MV-4-11 (cell line): ENCODE measurements at regions not wholly inside any gene's neighbourhood (a gene's known extent, or its start where the extent isn't known, plus 50 kb on each side); places are given as distances from the start of the nearest gene placed in this dataset.

Experiments
- DNase-seq: peaks from one replicate; lab custom pipeline; 2025; lab: John Stamatoyannopoulos, UW

DNA sequence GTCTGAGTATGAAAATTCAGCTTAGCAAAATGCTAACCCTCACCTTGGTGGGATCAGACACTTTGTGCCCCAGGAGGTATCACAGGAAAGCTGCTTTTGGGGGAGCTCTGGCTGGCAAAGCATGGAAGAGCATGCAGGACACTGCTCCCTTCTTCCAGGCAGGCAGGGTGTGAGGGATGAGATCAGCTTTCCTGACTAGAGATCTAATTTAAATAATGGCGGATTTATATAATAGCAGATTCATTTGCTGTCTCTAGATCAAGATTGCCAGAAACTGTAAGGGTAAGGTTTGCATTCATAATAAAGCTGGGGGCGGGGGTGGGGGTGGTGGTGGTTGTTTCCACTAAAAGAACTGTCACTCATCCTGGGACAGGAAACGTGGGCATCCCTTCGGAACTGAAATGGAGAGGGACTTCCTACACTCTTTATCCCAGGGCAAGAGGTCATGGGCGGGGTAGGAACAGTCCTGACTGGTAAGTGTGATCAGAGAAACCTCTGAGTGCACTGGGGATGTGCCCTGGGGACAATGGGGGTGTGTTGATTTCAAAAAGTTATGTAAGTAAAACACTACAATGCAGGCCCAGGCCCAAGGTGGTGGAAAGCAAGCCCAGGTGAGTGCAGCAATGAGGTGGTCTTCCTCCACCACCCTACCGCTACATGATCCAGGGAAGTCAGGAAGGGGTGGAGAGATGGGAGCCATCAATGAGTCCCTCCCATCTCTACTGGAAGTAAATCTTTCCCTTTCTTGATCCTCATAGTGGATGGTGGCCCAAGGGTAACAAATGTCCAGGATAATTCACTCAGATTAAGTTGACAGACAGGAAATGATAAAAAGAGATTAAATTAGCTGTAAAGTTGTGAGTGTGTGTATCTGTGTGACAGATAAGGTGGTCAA, 171.4 kb upstream of the SERPINE2 start:
- DNase-seq: no peak

DNA sequence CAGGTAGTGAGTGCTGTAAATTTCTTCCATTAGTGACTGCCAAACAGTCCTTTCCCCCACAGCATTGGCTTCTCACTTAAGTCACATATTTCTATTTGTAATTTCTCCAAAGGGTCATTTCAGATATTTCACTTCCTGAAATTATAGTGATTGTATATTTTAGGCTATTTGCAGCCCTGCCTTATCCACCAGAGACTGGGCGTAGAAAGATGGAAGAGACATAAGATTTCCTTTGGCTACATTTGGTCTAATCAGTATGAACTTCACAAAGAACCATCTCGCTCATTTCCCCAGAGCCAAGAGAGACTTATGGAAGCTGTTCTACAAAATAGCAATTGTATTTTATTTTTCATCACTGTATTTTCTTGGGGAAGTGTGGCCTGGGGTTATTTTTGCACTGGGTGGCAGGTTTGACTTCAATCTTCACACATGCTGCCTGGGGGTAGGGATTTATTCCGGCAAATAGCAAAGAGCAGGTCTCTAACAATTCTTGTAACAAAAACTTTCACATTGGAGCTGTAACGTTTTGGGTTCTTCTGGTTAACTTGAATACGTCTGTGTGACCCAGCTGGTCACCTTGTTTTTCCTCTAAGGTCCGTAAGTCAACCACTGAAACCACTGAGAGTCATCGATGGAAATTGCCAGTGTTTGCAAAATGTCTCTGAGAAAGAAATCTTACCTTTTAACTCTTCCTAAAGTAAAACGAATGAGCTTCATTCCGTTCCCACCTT, 170.6 kb upstream of the SERPINE2 start:
- no peak for DNase-seq

DNA sequence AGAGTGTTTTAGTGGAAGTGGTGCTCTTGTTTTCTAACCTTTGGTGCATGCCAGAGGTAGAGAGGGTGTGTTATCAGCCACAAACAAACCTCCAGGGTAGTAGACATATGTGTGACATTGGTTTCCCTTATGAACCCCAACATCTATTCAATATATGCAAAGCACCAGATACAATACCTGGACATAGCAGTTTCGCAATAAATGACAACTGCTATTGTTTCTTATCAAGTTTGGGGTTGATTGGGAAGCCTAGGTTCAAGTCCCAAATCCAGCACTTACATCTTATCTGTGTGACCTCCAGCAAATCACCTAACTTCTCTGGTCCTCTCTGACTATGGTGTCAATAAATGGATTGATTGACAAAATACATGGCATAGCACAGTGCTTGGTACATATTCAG, 169.4 kb upstream of the SERPINE2 start:
- DNase-seq: no peak

DNA sequence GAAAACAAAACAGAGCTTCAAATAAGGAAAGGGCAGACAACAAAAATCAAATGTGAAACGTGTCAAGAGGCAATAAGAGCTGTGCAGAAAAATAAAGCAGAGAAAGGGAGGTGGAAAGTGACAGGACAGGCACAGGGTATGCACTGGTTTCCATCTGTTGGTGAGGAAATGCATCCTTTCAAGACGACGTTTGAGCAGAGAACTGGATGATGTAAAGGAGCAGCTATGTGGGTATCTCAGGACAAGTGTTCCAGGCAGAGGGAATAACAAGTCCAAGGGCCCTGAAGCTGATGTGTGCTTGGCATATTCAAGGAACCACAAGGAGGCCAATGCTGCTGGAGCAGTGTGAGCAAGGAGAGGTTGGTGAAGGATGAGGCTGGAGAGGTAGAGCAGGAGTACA, 168.9 kb upstream of the SERPINE2 start:
- no peak for DNase-seq

DNA sequence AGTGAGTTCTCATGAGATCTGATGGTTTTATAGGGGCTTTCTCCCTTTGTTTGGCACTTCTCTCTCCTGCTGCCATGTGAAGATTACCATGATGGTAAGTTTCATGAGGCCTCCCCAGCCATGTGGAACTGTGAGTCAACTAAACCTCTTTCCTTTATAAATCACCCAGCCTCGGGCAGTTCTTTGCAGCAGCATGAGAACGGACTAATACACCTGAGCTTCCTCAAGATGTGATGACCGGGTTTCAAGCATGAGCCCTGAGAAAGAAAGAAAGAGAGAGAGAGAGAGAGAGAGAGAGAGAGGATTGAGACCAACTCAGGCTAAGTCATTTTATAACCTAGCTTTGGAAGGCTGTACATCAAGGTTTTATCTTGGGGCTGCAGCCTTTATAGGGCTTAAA, 167.7 kb upstream of the SERPINE2 start:
- no peak for DNase-seq

DNA sequence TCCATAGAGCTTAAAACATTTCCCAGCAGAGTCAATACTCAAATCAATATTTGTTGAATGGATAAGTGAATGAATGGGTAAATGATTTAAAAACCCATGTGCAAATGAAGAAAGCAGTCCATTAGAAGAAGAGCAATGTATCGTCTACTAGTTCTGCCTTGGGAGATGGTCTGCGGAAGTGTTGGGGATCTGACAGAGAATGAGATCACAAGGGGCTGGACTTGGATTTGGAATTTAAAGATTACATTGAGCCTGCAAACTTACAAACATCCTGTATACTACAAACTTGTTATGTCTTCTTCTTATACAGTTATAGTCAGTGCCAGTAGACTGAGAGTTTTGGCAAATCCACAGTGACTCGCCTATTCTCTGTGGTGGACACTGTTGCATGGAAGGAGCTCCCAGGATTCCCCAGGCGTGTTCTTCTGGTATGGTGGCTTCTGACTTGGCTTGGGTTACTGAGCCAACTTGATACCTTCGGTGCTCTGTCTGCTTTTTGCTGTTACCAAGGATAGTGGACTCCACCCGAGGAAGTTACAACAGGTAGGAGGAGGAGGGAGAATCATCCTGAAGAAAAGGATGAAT, 163.3 kb upstream of the SERPINE2 start:
- DNase-seq: no peak

DNA sequence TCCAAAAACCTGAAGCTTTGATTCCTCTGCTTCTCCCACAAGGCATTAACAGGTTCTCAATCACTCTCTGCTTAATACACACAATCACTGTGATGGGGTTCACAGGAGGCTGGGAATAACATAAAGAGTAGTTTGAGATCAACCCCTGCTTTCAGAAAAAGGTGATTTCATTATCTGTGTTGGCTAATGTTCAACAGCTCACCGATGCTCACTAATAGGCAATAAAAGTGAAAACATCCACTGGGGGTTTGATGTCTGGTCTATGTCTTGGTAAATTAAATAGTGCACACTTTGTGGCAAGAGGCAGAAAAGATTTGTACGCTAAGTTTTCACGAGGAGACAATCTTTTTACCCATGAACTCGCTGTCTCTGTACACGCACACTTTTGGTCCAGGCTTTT, 159.3 kb upstream of the SERPINE2 start:
- no peak for DNase-seq

DNA sequence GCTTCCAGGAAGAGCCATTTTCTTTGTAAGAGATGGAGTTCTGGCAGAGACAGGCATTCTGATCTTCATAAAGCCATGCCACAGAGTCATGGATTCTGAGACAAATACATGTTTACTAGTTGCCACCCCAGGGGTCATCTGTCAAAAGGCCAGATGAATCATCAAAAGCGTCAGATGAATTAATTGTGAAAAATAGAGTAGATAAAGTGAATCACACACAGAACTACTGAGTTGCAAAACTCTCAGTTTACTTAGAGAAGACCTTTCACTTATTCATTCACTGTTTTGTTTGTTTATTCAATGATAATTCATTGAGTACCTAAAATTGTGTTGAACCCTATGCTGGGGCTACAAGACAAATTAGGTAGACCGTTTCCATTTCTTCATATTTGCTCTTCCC, 157.7 kb upstream of the SERPINE2 start:
- no peak for DNase-seq

DNA sequence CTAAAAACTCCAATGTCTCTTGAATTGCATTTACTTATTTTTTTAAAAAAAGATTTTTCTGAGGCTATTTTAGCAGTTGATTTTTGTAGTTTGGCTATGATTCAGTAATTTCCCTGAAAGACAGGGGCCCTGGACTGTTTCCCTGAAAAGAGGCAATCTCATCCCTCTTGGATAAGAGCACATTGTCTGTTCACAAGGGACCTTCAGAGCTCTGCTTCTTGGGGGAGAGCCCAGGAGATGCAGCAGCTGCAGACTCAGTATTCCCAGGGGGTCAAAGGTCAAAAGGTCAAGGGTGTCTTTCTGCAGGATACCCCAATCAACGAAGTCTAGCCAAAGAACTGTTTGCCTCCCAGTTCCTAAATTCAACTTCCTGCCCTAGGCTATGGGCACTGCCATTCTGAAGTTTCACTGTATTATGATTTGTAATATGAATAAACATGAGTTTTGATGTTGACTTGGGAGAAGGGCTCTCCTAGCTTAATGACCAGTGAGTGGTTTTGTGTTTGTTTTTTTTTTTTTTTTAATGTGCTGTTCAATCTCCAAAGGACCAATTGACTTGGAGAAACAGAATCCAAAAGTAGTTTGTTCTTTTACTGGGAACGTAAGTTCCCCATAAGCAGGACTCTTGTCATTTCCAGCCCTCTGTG, 157.0 kb upstream of the SERPINE2 start:
- DNase-seq: no peak

DNA sequence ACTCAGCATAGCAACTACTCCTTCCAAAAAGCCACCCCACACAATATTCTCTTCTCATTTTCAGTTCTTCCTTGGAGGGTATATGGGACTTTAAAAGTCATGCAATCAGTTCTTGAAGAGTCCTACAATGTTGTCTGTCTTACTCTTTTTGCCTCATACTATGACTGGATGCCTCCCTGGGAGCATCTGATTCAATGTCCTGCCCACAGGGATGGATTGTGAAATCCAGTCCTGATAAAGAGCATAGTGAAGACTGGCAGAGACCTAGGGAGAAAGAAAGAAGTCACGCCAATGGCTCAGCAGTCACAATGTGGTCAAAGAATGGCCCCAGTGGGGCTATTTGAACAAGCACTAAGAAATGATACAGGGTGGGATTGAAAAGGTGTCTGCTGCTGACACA, 155.1 kb upstream of the SERPINE2 start:
- no peak for DNase-seq

DNA sequence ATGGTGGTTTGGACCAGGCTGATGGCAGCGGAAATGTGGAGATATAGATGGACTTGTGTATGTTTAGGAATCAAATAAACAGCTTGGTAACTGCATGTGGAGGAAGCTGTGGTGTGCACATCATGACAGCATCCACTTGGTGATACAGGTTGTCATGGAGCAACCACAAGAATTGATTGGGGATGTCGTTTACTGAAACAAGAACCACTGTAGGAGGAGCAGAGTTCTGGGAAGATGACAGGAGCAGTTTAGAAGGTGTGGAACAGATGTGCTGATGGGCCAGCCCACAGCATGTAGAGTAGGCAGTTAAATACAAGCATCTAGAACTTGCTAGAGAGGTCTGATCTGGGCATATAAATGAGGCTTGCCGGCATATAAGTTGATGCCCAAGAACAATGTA, 152.4 kb upstream of the SERPINE2 start:
- DNase-seq: no peak

DNA sequence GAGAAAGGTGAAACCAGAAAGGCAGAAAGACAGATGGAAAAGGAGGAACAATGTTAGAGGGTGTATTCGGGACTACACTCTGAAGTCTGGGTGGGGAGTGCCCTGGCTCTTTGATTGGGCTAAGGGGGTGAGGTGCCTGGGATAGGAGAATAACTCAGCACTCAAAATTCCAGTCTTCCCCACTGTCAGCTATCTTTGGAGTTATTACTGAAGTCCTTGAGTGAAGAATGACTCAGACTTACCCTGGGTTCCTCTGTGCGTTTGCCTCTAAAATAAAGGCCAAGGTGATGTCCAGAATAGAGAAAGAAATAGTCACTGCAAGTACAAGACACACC, 151.8 kb upstream of the SERPINE2 start:
- no peak for DNase-seq

DNA sequence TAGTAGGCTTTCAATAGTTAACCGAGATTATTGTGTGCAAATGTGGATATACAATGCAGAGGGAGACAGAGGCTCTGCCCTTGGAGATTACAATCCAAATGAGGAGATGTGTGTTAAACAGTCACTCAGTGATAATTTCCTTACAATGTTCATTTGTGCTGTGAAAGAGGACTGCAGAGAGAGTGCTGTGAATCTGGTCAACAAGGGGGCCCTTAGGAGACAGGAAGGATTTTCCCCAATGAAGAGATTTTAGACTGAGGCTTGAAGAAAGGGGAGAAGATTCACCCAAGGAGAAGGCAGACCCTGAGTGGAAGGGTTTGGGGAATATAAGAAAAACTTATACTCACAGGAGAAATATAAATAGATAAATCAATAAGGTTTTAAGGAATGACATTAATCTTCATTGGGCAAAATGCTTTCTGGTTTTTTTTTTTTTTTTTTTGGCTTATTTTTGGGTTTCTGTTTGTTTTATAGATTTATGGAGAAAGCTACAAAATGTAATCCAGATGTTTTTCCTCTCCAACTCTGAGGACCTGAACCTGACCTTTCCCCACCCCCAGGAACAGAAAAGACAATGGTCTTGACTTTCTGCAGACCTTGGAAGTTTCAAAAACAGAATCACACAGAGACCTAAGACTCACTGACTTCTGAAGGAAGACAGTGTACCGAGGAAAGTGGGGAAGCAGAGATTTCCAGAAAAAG, 151.3 kb upstream of the SERPINE2 start:
- no peak for DNase-seq

DNA sequence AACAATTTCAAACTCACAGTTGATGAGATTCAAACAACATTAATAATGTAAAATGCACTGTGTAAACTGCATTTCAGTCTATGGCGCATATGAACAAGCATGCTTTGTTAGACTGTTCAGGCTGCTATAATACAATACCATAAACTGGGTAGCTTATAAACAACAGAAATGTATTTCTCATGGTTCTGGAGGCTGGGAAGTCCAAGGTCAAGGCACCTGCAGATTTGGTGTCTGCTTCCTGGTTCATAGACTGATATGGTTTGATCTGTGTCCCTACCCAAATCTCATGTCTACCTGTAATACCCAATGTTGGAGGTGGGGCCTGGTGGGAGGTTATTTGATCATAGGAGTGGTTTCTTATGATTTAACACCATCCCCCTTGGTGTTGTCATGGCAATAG, 148.1 kb upstream of the SERPINE2 start:
- no peak for DNase-seq

DNA sequence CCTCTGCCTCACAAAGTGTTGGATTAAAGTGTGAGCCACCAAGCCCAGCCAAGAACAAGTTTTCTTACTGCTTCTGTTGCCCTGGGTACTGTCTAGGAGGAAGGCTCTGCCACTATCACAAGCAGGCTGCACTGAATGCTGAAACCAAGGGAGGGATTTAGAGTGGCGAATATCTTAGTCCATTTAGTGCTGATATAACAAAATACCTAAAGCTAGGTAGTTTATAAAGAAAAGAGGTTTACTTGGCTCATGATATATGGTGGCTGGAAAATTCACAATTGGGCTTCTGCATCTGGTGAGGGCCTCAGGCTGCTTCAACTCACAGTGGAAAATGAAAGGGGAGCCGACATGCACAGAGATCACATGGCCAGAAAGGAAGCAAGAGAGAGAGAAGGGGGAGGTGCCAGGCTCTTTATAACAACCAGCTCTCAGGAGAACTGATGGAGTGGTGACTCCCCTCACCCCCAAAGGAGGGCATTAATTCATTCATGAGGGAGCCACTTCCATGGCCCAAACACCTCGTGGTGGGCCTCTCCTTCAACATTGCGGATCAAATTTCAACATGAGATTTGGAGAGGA, 146.0 kb upstream of the SERPINE2 start:
- DNase-seq: no peak

DNA sequence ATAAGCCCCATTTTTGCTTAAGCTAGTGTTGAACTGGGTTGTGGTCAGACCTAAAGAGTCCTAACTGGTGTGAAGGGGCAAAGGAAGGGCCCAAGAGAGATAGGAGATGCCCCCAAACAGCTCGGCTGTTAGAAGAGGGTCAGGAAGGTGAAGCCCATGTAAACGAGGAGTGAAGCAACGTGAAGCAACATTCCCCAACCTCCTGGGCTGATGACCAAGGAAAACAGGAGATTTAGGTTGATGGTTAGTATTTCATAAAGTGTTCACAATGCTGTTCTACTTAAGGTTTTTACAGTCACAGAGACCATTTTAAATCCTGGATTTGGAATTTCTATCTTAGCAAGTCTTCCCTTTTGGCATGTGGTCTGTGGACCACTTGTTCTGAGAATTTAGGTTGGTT, 144.0 kb upstream of the SERPINE2 start:
- no peak for DNase-seq

DNA sequence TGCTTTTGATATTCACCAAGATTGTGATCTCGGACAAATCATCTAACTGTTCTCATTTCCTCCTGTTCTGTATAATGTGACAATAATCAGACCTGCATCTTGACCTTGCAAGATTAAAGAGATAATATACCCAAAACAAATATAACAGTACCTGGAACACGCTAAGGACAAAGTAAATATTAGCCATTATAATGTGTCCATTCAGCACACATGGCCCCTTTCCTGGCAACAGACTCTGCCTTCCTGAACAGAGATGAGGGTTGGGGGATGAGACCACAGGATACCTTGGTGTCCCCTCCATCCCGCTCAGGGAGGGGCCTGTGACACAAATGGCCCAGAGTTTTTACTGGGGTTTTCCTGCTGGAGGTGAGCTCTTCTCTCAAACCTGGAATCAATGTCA, 143.4 kb upstream of the SERPINE2 start:
- DNase-seq: no peak

DNA sequence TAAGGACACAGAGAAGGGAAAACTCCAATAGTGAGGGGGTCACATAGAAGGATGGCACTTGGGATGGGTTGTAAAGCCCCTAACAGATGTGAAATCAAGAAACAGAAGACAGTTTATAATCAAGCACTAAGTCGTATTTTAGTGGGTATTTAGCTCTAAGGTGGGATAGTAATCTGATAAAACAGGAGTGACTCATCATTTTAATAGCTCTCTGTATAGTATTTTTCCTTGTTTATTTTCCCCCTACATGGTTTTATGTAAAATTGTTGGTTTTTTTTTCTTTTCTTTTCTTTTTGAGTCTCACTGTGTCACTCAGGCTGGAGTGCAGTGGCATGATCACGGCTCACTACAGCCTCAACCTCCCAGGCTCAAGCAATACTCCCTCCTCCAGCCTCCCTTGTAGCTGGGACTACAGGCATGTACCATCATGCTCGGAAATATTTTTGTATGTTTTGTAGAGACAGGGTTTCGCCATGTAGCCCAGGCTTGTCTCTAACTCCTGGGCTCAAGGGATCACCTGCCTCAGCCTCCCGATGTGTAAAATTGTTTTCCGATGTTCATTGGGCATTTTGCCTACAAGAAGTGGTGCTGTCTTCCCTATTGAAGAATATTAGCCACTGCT, 142.6 kb upstream of the SERPINE2 start:
- DNase-seq: no peak

DNA sequence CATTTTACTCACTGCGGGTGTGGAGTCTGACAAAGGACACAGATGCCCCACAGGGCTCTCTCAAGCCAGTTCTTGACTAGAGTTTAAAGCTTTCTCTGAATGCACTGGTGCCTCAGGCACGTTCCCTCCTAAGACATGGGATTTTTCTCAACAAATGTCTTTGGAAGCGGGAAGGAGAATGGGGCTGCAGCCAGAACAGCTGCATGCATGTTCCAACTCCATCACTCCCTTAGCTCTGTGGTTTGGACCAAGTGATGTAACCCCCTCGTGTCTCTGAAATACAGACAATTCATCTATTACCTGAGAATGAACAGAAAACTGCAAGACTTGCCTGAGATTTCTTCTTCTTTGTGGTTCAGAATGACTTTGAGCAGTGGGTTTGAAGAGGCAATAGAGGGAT, 141.7 kb upstream of the SERPINE2 start:
- DNase-seq: no peak

DNA sequence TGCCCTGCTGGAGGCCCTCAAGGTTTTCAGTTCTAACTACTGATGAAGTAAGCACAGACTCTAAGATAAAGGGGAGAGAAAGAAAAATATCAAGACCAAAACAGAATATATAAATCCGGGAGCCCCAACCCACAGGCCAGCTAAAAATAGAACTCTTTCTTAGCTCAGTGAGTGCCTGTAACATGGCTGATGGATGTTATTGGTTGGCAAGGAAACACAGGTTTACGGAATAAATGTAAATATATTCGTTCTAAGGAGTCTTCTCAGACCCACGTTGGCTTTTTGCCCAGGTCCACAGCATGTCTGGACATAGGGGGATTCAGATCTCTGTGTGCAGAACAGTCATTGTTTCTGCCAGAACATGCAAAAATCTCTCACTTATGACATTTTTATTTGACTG, 139.0 kb upstream of the SERPINE2 start:
- no peak for DNase-seq

DNA sequence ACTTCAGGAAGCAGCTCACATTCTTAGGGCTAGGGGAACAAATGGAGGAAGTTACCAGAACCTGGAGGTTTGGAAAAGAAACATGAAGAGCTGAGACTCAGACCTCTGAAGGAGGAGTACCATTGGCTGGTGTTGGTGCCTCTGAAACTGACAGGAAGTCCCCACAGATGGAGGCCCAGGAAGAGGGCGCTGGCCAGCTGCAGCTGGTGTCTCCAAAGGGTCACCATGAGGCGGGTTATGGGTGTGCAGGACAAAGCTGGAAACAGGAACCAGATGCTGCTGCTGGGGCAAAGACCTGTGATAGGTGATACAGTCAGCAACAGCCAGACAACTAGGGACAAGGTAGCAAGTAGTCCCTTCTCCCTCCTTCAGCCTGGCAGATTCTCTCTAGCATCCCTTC, 136.5 kb upstream of the SERPINE2 start:
- peak; percentile 23 for DNase-seq
